Right renal pelvis (tissue), 4 donors: ENCODE measurements at regions not wholly inside any gene's neighbourhood (a gene's known extent, or its start where the extent isn't known, plus 50 kb on each side); places are given as distances from the start of the nearest gene placed in this dataset.

Experiments used
- DNase-seq, 4 donors: peaks; one replicate each; pipeline ENCODE4 v3.0.0-alpha.2; 2013; ENCODE audit warnings: low read depth in 4 of 4, low spot score in 3 of 4, missing footprints in 1 of 4

DNA sequence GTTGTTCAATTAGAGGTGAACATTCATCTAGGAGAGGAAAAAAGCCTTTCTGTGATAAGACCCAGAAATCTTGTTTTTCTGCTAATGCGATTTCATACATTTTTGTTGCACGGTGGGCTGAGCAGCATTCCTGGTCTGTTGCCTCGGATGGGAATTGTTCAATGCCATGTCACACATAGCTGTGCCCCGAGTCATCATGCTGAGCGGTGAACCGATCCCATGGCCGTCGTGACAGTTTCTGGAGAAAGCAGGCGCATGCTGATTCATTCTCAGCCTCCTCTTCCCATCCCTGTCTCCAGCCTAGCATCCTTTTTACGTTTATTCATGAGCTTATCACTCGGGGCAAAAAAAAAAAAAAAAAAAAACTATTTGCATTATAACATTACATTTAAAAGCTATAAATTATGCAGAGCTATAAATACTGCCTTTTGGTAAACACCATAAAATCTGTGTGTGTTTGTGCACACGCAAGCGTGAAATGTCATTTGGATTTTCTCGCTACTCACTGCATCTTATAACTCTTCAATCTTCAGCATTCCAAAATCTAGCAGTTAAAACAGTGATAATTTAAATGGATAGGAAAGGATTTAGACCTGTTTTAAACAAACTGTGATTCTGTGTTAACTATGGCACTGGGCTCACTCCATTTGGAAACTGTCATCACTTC, 58.9 kb upstream of the IFNGR1 start:
- no peak for DNase-seq

DNA sequence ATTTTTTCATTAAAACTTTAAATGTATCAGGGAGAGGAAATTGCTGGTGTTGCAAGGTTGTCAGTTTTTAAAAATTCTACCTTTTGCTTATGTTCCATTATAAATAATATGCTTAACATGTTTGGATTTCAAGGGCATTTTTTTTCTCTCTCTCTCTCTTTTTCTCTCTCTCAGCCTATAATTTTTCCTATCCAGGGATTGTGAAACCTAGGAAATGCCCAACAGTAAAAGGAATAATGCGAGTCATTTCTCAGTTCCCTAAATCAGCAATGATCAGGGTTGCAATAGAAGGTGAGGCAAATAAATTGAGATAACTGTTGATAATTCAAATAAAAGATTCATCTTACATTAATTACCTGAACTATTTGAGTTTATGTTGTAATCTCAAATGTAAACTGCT, 53.2 kb upstream of the IFNGR1 start:
- no peak for DNase-seq

DNA sequence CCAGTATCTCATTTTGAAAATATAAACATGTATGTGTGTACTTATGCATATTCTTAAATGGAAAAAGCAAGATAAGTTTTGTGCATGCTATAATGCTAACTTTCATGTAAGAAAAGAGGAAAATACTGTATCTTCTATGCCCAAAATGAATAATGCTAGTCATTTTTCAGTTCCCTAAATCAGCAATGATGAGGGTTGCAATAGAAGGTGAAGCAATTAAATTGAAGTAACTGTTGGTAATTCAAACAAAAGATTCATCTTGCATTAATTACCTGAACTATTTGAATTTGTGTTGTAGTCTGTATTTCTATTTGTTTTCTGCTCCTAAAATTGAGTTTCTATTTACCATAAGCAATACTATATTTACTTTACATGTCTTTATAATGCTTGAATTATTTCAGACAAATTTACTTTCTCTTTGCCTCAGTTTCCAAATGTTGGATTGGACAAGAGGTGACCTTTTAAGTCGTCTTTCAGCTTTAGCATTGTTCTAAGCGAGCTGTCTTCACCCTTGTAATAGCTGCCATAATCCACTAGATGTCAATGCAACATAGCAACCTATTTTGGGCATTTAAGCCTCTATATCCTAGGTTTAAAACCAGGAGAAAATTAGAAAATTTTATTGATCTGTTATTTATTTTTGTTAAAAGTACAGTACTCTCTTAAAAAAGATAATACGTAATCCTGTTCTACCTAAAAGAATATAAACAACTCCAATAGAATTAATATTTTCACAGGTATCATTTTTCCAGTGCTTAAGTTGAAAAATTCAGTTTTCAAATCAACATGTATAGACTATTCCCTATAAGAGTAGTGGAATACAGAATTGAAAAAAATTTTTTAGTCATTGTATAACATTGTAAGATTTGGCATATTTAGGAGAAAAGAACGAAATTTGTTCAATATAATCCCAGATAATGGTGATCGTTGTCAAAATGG, 52.3 kb upstream of the IFNGR1 start:
- peak in 2 of 4 donors; percentile 18 to 28 for DNase-seq

DNA sequence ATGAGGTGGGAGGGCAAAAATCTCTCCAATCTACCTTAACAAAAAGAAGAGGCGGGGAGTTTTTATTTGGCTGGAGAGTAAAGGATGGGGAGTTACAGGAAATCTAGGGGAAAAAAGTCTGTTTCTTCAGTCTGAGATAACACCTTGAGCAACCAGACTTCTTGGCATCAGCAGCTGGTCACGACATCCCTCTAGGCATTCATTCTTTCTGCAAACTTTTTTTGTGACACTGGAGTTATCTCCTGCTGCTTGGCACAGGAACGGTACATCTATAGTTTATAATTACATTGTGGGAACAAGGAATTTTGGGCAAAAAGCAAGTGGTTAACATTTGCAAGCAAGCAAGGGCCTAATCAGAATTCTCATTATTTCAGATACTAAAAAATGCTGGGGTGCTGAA, 50.6 kb upstream of the IFNGR1 start:
- no peak for DNase-seq

DNA sequence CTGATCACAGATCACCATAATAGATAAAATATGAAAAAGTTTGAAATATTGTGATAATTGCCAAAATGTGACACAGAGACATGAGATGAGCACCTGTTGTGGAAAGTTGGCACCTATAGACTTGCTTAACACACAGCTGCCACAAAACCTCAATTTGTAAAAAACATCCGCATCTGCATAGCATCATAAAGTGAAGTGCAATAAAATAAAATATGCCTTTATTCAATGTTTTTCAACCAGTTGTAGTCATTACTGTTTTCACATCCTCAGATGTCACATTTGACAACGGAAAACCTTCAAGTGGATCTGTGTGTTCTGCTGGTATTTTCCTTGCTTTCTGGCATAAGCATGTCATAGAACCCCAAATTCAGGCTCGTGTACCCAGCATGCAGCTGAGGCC, 50.2 kb upstream of the IFNGR1 start:
- DNase-seq: no peak
